ENCODE measurements at regions not wholly inside any gene's neighbourhood (a gene's known extent, or its start where the extent isn't known, plus 50 kb on each side); places are given as distances from the start of the nearest gene placed in this dataset.
"Not testable (repeated sequence)": the region's sequence is repeated elsewhere in the genome, so short reads cannot be mapped to it uniquely, and the experiment has no call there.

- no peak for DNase-seq
These were observed 1612.7 kb upstream of the ACO1 start for GRCh38 chr9:30771760-30772159.

DNA sequence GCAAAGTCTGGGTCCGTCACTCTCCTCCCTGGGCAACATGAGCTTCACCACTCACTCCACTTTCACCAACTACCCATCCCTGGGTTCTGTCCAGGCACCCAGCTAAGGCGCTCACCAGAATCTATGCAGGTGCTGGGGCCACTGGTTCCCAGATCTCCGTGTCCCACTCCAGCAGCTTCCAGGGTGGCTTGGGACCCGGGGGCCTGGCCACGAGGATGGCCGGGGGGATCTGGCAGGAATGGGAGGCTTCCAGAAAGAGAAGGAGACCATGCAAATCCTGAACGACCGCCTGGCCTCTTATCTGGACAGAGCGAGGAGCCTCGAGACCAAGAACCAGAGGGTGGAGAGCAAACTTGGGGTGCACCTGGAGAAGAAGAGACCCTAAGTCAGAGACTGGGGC is 1611.0 kb upstream of the ACO1 start:
- DNase-seq = no peak

- no peak for DNase-seq
These were observed 1610.1 kb upstream of the ACO1 start for GRCh38 chr9:30774326-30774725.

GRCh38 chr9:30775236-30775635 is 1609.2 kb upstream of the ACO1 start:
- no peak for DNase-seq

- no peak for DNase-seq
These were observed 1587.7 kb upstream of the ACO1 start for GRCh38 chr9:30796764-30797163.

DNA sequence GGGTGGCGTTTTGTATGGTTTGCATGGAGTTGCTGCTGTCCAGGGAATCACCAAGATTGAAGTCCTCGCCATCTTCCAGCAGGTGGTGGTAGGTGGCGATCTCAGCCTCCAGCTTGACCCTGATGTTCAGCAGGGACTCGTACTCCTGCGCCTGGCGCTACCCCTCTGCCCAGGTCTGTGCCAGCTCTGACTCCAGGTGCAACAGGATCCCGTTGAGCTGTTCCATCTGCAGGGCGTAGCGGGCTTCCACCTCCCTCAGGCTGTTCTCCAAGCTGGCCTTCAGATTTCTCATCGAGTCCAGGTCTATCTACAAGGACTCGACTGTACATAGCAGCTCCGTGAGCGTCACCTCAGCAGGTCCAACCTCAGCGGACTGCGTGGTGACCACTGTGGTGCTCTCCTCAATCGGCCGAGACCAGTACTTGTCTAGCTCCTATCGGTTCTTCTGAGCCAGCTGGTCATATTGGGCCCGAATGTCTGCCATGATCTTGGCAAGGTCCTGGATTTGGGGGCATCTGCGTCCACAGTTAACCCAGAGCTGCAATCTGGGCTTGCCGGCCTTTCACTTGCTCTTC is 1584.8 kb upstream of the ACO1 start:
- DNase-seq = no peak

- no peak for DNase-seq
These were observed 1584.0 kb upstream of the ACO1 start for GRCh38 chr9:30800421-30800820.

DNA sequence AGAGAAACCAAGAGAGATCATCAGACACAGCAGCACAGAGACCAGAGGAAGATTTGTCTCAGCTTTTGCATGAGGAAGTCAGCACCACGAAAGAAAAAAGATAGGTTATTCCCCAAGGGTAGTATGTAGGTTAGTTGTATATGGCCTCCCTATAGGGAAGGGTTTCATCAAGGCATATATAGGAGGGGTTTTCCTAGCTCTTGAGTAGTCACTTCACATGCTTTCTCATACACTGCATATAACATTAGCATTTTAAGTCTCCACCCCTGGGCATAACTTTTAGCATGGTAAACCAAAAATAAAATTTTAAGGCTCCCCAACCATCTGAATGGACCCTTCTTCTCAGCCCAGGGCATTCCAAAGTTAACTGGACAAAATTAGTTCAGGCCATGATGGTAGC is 1571.6 kb upstream of the ACO1 start:
- DNase-seq = no peak

- no peak for DNase-seq
These were observed 1568.9 kb upstream of the ACO1 start for GRCh38 chr9:30815585-30815984.

DNA sequence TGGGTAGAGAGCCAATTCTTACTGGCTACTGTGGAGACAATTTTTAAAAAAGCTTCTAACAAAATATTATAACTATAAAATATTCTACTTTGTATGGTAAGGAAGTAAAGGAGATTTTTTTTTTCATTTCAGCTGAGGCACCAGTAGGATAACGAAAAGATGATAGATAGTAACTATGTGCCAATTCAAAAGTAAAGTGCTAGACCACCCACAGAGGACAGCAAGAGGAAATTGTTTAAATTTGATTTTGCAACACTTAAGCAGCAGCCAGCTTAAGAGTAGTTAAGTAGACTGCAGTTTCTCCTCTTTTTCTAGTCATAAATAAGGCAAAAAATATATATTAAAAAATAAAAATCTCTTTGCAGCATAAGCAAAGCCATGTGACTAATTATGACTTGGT is 1539.3 kb upstream of the ACO1 start:
- DNase-seq = no peak

DNA sequence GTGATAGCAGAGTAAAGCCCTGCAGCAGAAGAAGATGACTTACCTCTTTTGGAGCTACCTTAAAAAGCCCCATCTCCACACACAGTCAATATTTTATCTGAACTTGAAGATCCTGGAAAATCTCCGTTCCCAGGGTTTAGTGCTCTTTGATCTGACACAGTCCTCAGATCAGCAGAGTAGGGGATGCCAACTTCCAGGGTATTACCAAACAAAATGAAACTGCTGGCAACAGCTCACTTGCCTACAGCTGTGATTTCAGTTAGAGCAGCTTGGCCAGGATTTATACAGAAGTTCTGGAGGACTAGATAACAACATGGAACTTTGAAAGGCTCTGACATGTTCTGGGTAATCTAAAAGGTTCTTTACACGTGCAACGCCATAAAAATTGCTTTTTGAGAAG is 1537.8 kb upstream of the ACO1 start:
- no peak for DNase-seq

GRCh38 chr9:30851600-30851999 is 1532.8 kb upstream of the ACO1 start:
- DNase-seq = no peak

DNA sequence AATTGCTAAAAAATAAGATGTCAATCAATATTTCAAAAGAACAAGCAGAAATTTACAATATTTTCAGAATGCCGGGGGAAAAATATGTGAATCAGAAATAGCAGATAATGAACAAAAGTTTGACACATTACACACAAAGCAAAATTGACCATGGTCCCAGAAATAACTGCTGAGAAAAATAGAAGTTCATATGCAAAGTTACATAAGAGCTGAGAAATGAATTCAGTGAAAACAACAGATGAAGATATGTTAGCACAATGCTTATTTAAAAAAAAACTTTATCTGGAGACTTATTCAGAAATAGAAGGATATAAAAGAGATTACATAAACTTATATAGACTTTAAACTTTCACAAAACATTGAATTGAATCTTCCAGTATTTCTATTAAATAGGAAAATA is 1483.7 kb upstream of the ACO1 start:
- no peak for DNase-seq

- DNase-seq = no peak
These were observed 1471.1 kb upstream of the ACO1 start for GRCh38 chr9:30913331-30913730.

DNA sequence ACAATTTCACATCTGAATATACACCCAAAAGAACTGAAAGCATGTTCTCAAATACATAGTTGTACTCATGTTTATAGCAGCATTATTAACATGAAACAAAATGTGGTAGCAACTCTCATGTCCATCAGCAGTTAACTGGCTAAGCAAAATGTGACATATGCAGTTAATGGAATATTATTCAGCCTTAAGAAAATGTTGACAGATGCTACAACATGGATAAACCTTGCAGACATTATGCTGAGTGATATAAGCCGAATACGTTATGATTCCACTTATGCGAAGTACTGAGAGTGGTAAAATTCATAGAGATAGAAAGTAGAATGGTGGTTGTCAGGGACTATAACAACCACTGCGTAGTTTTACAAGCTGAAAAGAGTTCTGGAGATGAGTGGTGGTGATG is 1469.0 kb upstream of the ACO1 start:
- no peak for DNase-seq

- no peak for DNase-seq
These were observed 1459.3 kb upstream of the ACO1 start for GRCh38 chr9:30925126-30925525.

- no peak for DNase-seq
These were observed 1458.8 kb upstream of the ACO1 start for GRCh38 chr9:30925635-30926034.

- no peak for DNase-seq
These were observed 1456.4 kb upstream of the ACO1 start for GRCh38 chr9:30928045-30928444.

DNA sequence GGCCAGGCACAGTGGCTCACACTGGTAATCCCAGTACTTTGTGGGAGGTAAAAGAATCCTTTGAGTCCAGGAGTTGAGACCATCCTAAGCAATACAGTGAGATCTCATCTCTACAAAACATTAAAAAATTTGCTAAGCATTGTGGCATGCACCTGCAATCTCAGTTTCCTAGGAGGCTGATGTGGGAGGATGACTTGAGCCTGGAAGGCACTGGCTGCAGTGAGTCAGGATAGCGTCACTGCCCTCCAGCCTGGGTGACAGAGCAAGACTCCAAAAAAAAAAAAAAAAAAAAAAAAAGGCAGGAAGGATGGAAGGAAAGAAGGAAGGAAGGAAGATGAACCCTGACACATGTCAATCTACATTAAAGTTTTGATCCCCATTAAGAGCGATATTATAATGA is 1452.2 kb upstream of the ACO1 start:
- DNase-seq = no peak

GRCh38 chr9:30935730-30936129 is 1448.7 kb upstream of the ACO1 start:
- DNase-seq = no peak

DNA sequence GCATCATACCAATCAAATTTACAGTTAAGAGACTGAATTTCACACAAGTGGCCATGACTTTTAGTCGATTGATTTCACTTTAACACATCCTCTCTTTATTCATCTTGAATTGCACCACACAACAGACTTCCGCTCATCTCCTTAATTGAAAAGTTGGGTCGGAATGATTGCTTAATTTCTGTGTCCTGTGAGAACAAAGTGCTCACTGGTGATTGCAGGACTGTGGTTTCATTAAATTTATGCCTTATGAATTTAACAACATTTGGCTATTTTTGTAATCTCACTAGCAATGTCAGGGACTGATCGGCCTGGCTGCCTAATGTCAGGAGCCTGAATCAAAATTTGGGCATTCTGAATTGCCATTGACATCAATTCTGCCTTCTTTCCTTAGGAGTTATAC is 1447.3 kb upstream of the ACO1 start:
- DNase-seq = no peak

- DNase-seq = not testable (repeated sequence)
These were observed 1441.6 kb upstream of the ACO1 start for GRCh38 chr9:30942852-30943251.

DNA sequence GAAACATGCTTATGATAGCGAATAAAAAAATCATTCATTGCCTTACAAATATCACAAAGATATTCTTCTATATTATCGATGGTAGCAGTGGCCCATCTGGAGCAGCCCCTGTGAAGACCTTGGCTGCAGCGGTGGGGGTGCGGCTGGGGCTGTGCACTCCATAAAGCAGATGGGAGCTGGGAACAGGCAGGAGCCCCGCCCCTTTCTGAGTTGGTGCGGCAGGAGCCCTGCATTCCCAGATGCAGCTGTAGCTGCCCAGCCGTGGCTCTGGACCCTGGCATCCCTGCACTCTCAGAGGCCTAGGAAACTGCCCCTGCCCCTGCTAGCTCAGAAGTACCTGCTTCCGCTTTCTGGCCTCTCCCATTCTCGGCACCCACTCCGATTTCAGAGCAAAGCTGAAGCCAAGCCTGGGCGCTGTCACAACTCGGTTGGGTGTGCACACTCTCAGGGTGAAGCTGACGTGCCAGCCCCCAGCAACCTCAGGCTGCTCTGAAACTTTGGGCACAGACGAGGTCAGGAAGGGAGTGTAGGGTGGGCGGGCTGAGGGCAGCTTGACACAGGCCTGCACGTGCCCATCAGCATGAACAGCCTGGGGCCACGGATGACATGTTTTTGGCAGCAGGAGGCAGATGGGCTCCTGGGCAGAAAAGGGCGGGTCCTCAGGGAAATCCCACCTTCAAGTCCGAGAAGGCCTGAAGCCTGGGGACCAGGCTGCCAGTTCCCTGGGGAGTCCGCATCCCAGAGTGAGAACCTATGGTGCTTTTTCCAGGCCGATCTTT is 1440.8 kb upstream of the ACO1 start:
- no peak for DNase-seq

DNA sequence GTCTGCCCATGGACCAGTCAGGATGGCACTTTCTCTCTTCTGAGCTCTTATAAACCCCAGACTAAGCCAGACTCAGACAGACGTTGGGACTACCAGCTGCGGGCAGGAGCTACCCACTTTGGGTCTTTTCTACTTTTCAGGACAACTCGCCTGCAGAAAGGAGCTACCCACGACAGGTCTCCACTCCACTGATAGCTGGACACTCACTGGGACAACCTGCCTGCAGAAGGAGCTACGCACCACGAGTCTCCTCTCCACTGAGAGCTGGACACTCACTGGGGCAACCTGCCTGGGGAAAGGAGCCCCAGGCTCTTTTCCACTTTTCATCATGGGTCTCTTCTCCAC is 1440.2 kb upstream of the ACO1 start:
- DNase-seq = no peak

GRCh38 chr9:30944741-30945280 is 1439.6 kb upstream of the ACO1 start:
- no peak for DNase-seq
